Choroid plexus epithelial cell (primary cell): ENCODE measurements at regions not wholly inside any gene's neighbourhood (a gene's known extent, or its start where the extent isn't known, plus 50 kb on each side); places are given as distances from the start of the nearest gene placed in this dataset.
"Not testable (repeated sequence)": the region's sequence is repeated elsewhere in the genome, so short reads cannot be mapped to it uniquely, and the experiment has no call there.

Experiments used
- DNase-seq: peaks from one replicate; pipeline ENCODE4 v3.0.0-alpha.2; 2010; ENCODE audit warnings: low read depth
- H3K4me3 ChIP-seq: 2 replicates; pipeline ENCODE4 v1.5.1; 2011; ENCODE audit warnings: low read depth, mild to moderate bottlenecking, control low read depth, low read length, moderate library complexity
- CTCF ChIP-seq: conservative IDR thresholded peaks from 2 replicates; pipeline ENCODE4 v1.5.1; 2011; ENCODE audit warnings: low read depth, mild to moderate bottlenecking, control low read depth, inconsistent platforms, low read length, moderate library complexity

DNA sequence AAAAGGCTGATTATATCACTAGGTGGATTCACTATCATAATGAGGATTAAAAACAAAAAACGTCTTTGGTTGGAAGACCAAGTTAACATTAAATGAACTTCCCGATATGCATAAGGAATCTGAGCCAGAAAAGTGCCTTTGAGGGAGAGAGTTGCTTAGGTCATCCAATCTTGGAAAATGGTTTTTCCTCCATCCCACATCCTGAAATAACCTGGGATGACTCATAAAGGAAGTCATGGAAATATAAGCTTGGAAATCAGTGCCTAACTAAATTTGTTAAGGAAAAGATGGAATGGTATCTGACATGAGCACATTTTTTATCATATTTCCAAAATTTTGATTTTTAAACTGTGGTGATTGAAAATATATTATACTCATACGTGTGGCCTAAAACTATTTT, 66.0 kb downstream of the KBTBD8 start:
- no peak overlapping the region for H3K4me3 ChIP-seq
- no peak for DNase-seq
- TF ChIP-seq CTCF: no peak

GRCh38 chr3:67067251-67067650, 69.1 kb downstream of the KBTBD8 start:
- no peak overlapping the region for H3K4me3 ChIP-seq
- TF ChIP-seq CTCF: no peak
- DNase-seq: no peak

DNA sequence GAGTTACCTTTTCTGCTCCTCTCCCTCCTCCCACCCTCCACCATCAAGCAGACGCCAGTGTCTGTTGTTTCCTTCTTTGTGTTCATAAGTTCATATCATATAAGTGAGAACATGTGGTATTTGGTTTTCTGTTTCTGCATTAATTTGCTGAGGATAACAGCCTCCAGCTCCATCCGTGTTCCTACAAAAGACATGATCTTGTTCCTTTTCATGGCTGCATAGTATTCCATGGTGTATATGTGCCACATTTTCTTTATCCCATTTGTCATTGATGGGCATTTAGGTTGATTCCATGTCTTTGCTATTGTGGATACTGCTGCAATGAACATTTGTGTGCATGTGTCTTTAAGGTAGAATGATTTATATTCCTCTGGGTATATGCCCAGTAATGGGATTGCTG, 74.5 kb downstream of the KBTBD8 start:
- H3K4me3 ChIP-seq, DNase-seq: not testable (repeated sequence)

DNA sequence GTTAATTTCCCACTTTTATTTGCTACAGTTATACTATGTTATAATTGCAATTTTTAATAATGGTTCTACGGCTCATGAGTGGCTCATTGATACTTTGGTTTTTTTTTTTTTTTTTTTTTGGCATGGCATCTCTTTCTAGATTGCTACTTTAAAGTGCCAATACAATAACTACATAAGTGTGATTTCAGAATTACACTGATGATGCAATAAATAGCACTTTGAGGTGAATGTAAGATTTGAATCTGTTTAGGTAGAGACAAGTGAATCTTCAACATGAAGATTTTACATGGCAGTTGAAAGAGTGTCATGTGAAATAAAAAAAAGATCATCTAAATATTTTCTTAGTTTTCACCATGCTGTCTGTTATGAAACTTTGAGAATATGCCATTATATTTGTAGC, 75.7 kb downstream of the KBTBD8 start:
- DNase-seq: no peak
- no peak for TF ChIP-seq CTCF
- no peak overlapping the region for H3K4me3 ChIP-seq

GRCh38 chr3:67075295-67075694, 77.2 kb downstream of the KBTBD8 start:
- H3K4me3 ChIP-seq: no peak overlapping the region
- no peak for DNase-seq
- no peak for TF ChIP-seq CTCF

DNA sequence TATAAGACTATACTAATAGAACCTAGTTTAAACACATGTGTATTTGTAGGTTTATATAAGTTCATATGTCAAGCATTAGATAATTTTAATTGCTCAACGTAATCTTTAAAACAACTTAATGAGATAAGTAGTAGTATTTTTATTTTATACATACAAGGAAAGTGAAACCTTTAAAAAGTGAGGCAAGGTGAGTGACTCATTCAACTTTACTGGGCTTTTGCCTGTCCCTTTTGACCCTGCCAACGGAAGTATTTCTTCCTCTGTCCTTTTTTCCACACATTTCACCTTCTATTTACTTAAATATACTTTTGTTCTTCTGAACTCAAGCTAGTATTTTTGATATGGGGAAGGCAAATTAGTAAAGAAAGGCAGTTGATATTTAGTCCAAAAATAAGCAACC, 78.5 kb downstream of the KBTBD8 start:
- TF ChIP-seq CTCF: no peak
- no peak overlapping the region for H3K4me3 ChIP-seq
- DNase-seq: peak; percentile 32

DNA sequence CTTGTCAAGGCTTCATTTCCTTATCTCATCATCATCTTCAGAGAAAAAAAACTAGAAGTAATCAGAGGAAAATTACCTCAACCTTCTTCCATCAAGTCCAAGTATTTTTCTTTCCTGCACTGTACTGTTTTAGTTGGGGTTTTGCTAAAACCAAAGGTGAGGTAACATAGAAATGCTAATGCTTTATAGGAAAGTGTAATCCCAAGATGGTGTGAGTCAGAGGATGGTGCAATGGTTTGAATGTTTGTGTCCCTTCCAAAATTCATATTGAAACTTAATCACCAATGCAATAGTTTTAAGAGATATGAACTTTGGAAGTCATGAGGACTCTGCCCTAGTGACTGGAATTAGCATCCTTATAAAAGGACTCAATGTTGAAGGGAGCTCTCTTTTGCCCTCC, 79.5 kb downstream of the KBTBD8 start:
- H3K4me3 ChIP-seq: no peak overlapping the region
- DNase-seq: peak; percentile 58
- no peak for TF ChIP-seq CTCF

GRCh38 chr3:67082533-67083024, 84.5 kb downstream of the KBTBD8 start:
- no peak for DNase-seq
- no peak overlapping the region for H3K4me3 ChIP-seq
- no peak for TF ChIP-seq CTCF
